Left cardiac atrium (tissue), 4 donors: ENCODE measurements at regions not wholly inside any gene's neighbourhood (a gene's known extent, or its start where the extent isn't known, plus 50 kb on each side); places are given as distances from the start of the nearest gene placed in this dataset.

Source experiments
- ATAC-seq, 2 donors: fragments of 200-7000 bp; cut with Tn5 transposase; one replicate each; pipeline ENCODE4 v1.9.1; 2020; ENCODE audit warnings: mild to moderate bottlenecking in 2 of 2, moderate library complexity in 2 of 2
- DNase-seq: peaks from one replicate; pipeline ENCODE4 v3.0.0-alpha.2; 2020
- intact Hi-C, 2 donors: fragments of 100-400 bp; cut with DNase I; formaldehyde crosslinking; loops; one replicate each; pipeline versions ENCODE4 v1.14.1 to v1.15.1; 2022 to 2023
- donor health status: DM: no; HTN: yes; CAD: no.
- donor health status: DM: no; HTN: yes; CAD: no; lungs with severe emphysema.
- donor health status: DM: yes; HTN: yes; CAD: no.
- donor health status: Dilated cardiomyopathy.

DNA sequence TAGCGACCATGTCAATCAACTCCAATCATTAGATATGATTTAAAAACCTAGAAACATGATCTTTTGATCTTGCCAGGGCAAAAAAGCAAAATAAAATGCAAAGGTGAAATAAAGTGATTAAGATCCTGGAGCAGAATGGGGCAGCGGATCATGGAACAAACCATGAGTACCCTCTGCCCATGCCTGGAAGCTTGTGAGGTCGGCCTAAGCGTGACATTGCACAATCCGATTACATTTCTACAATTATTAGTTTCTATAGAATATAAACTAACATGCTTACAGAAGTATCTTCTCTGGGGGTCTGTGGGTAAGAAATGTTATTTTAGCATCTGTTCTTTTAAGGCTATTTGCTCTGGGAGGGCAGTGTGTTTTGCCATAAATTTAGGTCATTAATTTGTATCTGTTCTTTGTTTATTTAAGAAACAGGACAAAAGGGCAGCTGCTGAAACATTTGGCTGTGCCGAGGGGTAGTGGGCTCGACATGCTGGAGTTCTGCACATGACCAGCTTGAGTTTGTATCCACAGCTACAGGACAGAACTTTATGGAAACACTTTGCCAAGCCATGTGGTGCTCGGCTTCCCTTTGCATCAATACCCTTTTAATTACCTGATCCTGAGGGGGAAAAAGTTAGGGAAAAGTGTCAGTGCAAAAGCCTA, 55.9 kb downstream of the ZBTB18 start:
- no peak for DNase-seq
- no peak for ATAC-seq
- intact Hi-C loops = no loop called here

DNA sequence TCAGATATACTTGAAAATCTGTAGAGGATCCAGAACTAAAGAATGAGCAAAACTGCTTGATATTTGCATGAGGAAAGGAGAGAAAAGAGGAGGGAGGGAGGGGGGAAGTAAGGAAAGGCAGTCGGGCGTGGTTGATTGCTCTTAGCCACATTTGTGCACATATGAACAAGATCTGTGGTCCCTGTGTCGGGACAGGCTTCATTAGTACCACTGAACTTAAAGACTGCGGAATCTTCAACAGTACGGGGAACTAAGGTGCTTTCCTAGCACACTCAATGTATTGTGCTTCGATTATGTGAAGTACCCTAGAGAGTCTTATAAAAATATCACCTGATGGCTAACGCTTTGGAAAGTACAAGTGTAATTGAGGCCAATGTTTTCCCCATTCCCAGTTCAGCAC, 59.9 kb downstream of the ZBTB18 start:
- intact Hi-C loops = no loop called here
- ATAC-seq (no peak), DNase-seq (no peak)

DNA sequence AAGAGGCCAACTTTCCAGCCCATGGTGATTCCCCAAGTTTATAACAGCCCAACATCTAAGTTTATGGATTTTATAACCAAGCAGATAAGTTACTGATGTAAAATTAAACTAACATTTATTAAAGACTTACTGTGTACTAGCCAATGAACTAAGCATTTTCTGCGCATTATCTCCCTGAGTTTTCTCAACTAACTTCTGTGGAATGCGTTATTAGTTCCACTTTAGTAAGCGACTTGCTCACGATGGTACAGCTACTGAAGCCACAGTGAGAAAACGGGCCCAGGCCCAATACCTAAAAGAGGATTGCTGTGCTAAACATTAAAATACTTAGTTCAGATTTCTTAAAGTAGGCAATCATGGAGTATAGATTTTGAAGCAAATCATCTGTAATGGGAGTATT, 61.0 kb downstream of the ZBTB18 start:
- DNase-seq (no peak), ATAC-seq (no peak)
- intact Hi-C loops = no loop called here

DNA sequence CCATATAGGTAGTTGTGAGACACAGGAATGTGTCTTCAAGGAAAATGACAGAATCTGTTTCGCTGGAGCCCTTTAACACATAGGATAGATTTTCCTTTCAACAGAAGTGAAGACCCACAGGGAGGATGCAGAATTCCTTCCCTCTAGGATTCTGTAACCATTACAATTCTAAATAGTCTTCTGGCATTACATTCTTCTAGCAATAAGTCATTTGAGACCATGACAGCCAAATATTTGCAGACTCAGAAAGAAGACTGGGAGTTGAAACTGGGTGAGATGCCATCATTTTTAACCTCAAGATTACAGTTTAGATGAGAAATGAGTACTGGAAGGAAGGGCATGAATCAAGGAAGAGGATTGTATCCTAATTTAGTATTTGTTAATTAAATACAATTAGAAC, 61.6 kb downstream of the ZBTB18 start:
- intact Hi-C loops = no loop called here
- no peak for DNase-seq
- no peak for ATAC-seq

DNA sequence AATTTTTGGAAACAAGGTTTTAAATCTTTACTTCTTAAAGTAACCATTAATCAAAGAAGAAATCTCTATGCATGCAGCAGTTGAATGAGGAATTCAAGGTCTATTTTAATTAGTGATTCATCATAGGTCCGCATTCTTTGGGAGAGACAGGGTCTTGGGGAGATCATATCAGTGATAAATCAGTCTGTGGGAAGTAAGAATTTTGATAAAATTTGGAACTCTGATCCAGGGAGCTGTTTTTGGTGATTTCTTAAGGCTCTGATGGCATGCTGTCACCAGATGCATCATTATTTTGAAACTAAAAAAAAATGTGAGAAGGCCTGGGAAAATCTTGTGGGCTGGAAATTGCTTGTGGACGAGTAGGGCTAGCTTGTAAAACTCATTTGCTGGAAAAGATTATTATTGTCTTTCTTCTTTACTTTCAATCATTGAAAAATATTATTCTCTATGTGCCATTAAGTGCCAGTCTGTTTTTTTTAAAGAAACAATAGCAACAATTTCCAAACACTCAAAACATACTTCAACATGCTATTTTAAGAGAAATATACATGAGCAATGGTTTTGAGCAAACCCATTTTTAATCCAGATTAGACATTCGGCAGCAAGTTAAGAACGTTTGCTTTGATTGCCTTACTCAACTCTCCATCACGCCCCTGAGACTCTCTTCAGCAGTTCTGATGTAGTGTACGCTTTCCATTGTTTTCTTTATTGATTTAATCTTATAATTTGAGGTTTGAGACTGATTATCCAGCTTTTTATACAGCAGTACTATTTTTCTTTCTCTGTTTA, 62.6 kb downstream of the ZBTB18 start:
- ATAC-seq (no peak), DNase-seq (no peak)
- intact Hi-C loops = no loop called here

DNA sequence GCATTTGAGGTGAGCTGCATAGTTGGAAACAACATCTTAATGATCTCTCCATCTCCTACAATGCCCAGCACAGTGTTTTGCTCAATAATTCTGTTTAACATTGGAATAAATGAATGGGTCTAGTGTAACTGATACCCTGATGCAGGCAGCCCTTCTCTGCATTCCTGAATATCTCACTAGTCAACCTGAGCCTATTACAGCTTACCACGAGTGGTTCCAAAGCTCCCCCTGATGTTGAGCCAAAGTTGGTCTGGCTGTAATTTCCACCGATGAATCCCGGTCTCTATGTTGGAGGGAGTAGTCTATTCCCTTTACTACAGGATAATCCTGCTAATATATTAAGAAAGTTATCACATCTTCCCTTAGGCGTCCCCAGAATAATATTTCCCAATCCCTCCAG, 63.8 kb downstream of the ZBTB18 start:
- ATAC-seq = no peak
- intact Hi-C loops = no loop called here

DNA sequence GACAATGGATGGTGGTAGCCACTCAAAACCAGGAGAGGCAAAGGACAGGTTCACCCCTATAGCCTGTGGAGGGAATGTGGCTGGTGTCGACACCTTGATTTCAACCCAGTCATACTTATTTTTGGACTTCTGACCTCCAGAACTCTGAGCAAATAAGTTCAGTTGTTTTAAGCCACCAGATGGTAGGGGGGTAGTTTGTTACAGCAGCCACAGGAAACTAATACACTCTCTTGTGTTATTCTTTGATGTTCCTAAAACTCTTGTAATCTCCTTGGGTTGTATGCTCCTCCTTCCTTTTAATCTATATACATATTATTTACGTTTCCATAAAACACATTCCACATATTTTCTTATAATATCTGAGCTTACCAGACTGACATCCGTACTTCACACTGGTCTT, 65.9 kb downstream of the ZBTB18 start:
- ATAC-seq = no peak

More for the DNA sequence above, 63.8 kb downstream of the ZBTB18 start:
- no peak for DNase-seq

GRCh38 chr1:244118109-244118761, 67.2 kb downstream of the ZBTB18 start:
- intact Hi-C loops = no loop called here
- DNase-seq (no peak), ATAC-seq (no peak)

More for the DNA sequence above, 65.9 kb downstream of the ZBTB18 start:
- DNase-seq = no peak
- intact Hi-C loops = no loop called here

- DNase-seq = no peak
- intact Hi-C loops = no loop called here
- ATAC-seq = no peak
Measured at GRCh38 chr1:244128591-244129383, 77.7 kb downstream of the ZBTB18 start.

- DNase-seq (no peak), ATAC-seq (no peak)
- intact Hi-C loops = loop anchor here in 1 of 2 donors (10.0 kb wide), 1 partner anchor 52 kb away; no protein-coding TSS in a partner anchor
Measured at GRCh38 chr1:244137276-244137675, 86.2 kb downstream of the ZBTB18 start.

GRCh38 chr1:244137725-244138124, 86.6 kb downstream of the ZBTB18 start:
- ATAC-seq = no peak
- no peak for DNase-seq
- intact Hi-C loops = loop anchor here in 1 of 2 donors (10.0 kb wide), 1 partner anchor 53 kb away; no protein-coding TSS in a partner anchor

DNA sequence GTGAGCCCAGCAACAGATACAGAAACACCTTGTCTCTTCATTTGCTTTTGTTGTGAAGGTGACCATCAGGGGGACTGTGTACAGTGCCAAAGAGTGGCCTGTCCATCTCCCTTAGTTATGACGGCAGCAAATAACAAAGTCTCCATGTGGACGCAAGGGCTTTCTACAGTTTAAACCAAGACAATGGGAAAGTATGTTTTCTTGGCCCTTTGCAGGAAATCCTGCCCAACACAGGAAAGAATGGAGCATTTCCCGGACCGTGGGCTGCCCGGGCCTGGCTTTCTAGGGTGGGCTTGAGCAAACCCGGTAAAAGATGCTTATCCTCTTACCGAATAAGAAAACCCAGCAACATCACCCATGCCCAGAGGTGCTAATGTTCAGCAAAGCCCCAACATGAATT, 87.3 kb downstream of the ZBTB18 start:
- ATAC-seq = peak; percentile 35 to 55
- DNase-seq = peak; percentile 26
- intact Hi-C loops = loop anchor here in 1 of 2 donors (10.0 kb wide), 1 partner anchor 54 kb away; no protein-coding TSS in a partner anchor

DNA sequence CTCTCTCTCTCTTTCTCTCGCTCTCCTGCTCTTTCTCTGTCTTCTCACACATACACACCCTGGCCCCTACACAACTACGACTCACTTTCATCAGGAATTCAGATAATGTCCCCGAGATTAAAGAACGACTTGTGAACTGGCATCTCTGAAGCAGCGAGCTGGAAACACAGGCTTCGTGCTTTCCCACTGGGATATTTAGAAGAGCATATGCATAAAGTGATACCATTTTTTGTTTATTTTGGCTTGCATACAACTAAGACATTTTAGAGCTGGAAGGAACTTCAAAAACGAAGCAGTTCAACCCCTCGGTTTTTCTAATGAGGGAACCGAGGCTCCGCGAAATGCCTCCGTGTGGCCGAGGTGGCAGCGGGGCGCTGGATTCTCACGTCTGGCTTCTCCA, 88.6 kb downstream of the ZBTB18 start:
- DNase-seq = no peak
- intact Hi-C loops = loop anchor here in 1 of 2 donors (10.0 kb wide), 1 partner anchor 55 kb away; no protein-coding TSS in a partner anchor
- ATAC-seq = no peak

DNA sequence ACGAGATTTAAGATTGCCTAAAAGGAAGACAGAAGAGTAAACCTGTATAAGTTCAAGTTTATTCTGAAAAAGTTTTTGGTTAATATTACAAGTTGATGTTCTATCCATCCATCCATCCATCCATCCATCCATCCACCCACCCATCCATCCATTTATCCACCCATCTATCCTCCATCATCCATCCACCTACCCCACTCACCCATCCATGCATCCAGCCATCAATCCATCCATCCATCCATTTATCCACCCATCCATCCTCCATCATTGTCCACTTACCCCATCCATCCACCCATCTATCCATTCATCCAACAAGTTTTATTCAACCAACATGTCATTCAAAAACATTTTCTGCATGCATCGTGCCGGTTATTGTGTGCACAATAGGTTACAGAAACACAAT, 89.3 kb downstream of the ZBTB18 start:
- intact Hi-C loops = no loop called here
- DNase-seq = no peak
- no peak for ATAC-seq

DNA sequence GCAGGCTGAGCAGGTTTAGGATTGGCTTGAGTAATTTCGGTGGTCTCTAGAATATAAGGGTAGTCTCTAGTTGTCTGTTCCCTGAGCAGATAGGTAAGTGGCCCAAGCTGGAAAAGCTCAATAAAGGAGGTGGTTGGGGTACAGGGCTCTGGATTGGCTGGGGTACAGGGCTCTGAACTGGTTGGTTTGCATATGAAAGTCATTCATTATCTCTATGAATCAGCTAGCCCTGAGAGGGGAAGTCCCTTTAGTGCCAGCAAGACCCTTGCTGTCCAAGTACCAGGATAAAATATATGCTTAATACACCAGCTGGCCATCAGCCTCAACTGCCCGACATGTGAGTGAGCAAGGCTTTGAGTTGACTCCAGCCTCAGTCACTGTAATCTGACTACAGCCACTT, 93.0 kb downstream of the ZBTB18 start:
- intact Hi-C loops = no loop called here
- no peak for DNase-seq
- ATAC-seq = no peak

DNA sequence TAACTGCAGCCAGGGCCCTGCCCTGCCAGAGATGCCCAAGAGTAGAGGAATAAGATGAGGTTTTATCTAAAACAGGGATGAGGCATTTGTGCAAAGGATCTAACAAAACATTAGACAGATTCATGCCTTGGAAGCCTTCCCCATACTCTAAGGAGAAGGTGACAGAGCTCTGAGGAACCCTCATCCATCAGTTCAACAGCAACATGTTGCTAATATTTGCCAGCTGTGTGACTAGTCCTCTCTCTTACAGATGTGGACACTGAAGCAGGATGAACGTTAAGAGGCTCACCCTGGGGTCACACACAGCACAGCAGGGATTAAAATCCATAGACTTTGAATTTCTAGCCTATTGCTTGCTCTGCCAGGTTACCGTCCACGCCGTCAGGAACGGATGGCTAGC, 99.0 kb downstream of the ZBTB18 start:
- intact Hi-C loops = no loop called here
- ATAC-seq (no peak), DNase-seq (no peak)

GRCh38 chr1:244150665-244151064, 99.6 kb downstream of the ZBTB18 start:
- ATAC-seq (no peak), DNase-seq (no peak)
- intact Hi-C loops = no loop called here

DNA sequence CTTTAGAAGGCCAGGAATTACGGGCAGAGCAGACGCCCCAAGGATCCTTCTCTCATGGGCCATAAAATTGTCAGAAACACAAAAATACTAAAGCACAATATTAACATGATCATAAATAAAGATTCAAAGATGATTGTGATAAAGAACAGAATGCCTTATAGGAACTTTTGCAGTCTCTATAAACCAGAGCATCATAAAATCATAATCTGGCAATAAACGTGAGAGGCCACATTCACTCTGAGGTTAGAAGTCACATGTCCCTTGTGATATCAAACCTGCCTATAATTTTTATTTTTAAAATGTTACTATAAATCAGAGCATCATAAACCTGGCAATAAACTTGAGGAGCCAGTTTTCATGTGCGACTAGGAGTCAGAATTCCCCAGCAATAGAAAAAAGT, 100.5 kb downstream of the ZBTB18 start:
- ATAC-seq (no peak), DNase-seq (no peak)
- intact Hi-C loops = no loop called here

- no peak for DNase-seq
- intact Hi-C loops = no loop called here
- ATAC-seq = no peak
Measured at GRCh38 chr1:244154508-244154871, 103.4 kb downstream of the ZBTB18 start.
